ENCODE measurements at regions not wholly inside any gene's neighbourhood (a gene's known extent, or its start where the extent isn't known, plus 50 kb on each side); places are given as distances from the start of the nearest gene placed in this dataset.

DNA sequence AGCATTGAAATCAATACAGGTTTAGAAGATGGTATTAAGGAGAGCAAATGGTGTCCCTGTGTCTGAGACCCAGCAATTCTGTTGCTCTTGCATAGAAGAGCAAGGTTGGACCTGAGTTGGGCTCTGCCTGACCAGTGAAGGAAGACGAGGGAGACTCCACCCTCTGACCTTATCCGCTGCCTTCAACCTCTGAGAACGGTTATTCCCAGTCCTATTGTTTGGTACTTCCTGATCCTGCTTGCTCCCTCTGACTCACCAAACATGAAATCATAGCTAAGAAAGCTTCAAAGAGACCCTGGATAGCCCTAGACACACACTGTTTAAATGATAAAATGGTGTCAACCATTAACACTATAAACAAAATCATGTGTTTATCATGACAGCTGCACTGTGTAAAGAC is 218.5 kb downstream of the PLK2 start:
- H3K36me3 ChIP-seq (ENCODE audit: insufficient read depth, low read length) = no peaks in the 10 kb centered on the region
- no peaks in the 10 kb centered on the region for H3K9me3 ChIP-seq (ENCODE audit: control insufficient read depth, insufficient read depth, low read length)
- H3K9ac ChIP-seq (ENCODE audit: low read depth, low read length) = no peak overlapping the region
- H3K4me1 ChIP-seq (ENCODE audit: insufficient read depth, low read length) = 0 out of 2 replicates have a peak, but pooled peaks cover 3% of the 10 kb centered on the region

DNA sequence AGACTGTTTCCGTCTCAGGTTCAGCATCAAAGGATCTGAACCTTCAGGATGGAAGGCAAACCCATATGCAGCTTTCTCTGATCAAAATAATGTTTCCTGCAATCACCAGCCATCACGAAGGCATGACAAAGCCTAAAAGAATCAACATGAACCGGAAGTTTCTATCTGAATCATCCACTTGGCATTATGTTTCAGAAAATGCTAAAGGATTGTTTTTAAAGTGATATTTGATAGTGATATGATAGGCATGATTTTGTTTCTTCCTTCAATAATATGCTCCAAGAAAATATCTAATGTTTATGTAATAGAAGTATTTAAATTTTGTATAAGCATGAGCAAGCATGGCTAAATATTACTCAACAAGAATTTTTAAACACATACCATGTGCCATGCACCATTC is 219.6 kb downstream of the PLK2 start:
- no peaks in the 10 kb centered on the region for H3K9me3 ChIP-seq (ENCODE audit: control insufficient read depth, insufficient read depth, low read length)
- H3K36me3 ChIP-seq (ENCODE audit: insufficient read depth, low read length) = no peaks in the 10 kb centered on the region
- H3K9ac ChIP-seq (ENCODE audit: low read depth, low read length) = no peak overlapping the region
- H3K4me1 ChIP-seq (ENCODE audit: insufficient read depth, low read length) = 0 out of 2 replicates have a peak, but pooled peaks cover 3% of the 10 kb centered on the region

DNA sequence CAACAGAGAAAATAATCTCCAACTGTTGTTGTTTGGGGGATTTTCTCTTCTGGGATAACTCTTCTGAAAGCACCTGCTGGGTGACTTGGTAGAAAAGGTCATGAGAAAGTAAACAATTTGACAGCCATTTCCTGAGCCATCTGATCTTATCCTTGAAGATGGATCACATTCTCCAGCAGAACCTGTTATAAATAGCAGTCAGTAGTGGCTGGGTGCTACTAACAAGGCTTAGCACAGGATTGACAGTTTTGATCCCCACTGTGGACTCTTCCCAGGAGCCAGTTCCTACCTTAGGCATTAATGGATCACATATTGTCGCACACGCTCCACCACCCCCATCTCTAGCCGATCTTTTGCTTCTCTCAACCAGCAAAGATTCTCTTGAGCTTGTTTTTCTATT is 220.2 kb downstream of the PLK2 start:
- no peak overlapping the region for H3K9ac ChIP-seq (ENCODE audit: low read depth, low read length)
- H3K9me3 ChIP-seq (ENCODE audit: control insufficient read depth, insufficient read depth, low read length) = no peaks in the 10 kb centered on the region
- H3K4me1 ChIP-seq (ENCODE audit: insufficient read depth, low read length) = 0 out of 2 replicates have a peak, but pooled peaks cover 3% of the 10 kb centered on the region
- H3K36me3 ChIP-seq (ENCODE audit: insufficient read depth, low read length) = no peaks in the 10 kb centered on the region

DNA sequence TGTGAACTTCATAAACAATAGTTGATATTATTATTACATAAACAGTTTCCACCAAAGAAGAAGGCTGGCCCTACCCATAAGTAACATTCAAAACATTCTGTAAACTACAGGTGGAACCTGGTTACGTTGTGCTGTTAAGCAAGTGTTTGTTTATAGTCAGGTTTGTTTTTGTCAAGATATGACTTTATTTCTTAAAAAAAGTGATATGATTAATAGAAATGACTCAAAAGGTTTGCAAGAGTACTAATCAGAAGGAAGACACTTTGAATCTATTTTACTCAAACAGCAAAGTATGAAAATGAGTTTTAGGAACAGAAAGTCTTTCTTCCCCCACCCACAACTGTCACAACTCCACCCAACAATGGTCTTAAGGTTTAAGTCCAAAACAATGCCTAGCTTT is 220.8 kb downstream of the PLK2 start:
- Histone ChIP-seq H3K9me3 (ENCODE audit: control insufficient read depth, insufficient read depth, low read length) (no peaks in the 10 kb centered on the region), H3K9ac (ENCODE audit: low read depth, low read length) (no peak overlapping the region), H3K36me3 (ENCODE audit: insufficient read depth, low read length) (no peaks in the 10 kb centered on the region), H3K4me1 (ENCODE audit: insufficient read depth, low read length) (0 out of 2 replicates have a peak, but pooled peaks cover 3% of the 10 kb centered on the region)

DNA sequence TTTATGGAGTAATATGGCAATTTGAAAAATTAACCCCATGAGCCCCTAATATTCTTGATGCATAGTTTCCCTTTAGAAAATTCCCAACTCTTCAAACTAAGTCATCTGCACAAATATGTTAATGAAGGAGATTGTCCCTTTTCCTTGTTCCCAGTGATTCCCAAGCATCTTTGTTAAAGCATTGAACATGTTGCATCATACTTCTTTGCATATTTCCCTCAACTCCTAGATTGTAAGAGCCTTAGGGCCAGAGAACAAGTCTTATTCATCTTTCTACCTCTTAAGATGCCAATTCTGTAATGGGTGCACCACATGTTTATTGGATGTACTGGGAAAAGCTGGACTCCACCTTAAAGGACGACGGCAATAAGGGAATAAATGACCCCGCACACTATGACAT is 223.4 kb downstream of the PLK2 start:
- Histone ChIP-seq H3K9ac (ENCODE audit: low read depth, low read length) (no peak overlapping the region), H3K9me3 (ENCODE audit: control insufficient read depth, insufficient read depth, low read length) (no peaks in the 10 kb centered on the region), H3K4me1 (ENCODE audit: insufficient read depth, low read length) (no peaks in the 10 kb centered on the region), H3K36me3 (ENCODE audit: insufficient read depth, low read length) (no peaks in the 10 kb centered on the region)

DNA sequence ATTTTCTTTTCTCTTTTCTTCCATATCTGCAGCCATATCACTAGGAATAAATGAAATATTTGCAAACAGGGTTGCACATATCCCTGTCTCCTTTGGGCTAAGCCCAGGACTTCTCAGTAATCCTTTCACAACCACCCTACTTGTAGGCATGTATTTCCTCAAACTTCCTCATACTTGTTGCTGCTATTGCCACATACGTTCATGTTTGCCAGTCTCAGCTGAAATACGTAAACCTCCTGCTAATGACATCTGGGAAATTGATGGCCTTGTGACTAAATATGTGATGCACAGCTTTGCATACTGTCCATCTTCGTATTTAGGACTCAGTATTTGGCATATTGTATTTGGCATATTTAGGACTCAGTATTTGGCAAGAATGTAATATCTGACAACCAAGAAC is 224.6 kb downstream of the PLK2 start:
- Histone ChIP-seq H3K36me3 (ENCODE audit: insufficient read depth, low read length) (no peaks in the 10 kb centered on the region), H3K9ac (ENCODE audit: low read depth, low read length) (no peak overlapping the region), H3K4me1 (ENCODE audit: insufficient read depth, low read length) (no peaks in the 10 kb centered on the region), H3K9me3 (ENCODE audit: control insufficient read depth, insufficient read depth, low read length) (no peaks in the 10 kb centered on the region)

DNA sequence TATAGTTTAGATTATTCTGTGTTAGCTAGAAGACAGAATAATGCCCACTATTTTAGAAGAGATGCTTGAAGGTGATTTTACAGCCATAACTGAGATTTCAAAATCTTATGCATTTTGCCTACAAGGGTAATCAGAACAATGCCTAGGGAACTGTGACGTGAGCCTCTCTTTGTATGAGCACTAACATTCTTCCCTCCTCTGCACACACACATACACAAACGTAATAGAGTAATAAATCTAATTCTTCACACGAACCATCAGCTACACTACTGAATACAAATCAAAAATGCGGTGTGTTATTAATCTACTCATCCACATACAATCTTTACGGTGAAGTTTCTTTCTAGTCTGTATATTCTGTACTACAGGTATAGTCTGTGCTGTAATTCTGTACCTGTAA is 227.8 kb downstream of the PLK2 start:
- no peaks in the 10 kb centered on the region for H3K36me3 ChIP-seq (ENCODE audit: insufficient read depth, low read length)
- peaks cover 5% of the 10 kb centered on the region; the same call in 1 of the 2 replicates for H3K4me1 ChIP-seq (ENCODE audit: insufficient read depth, low read length)
- no peak overlapping the region for H3K9ac ChIP-seq (ENCODE audit: low read depth, low read length)
- H3K9me3 ChIP-seq (ENCODE audit: control insufficient read depth, insufficient read depth, low read length) = no peaks in the 10 kb centered on the region

DNA sequence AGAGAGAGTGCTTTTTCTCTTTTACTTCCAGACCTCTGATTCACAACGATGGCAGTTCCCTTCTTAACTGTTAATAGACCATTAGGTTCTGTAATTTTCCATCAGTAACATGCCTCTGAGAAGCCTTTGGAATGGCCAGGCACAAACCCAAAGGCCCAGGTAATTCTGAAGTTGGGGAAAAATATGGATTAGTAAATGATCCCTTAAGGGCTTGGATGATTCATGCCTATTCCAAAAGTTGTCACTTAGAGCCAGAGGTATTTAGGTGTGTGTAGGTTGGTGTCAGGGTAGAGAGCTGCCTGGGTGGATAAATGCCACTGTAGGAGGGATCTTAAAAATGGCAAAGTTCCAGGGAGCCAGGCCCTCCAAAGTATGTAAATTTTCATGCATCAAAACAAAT is 228.8 kb downstream of the PLK2 start:
- Histone ChIP-seq H3K9me3 (ENCODE audit: control insufficient read depth, insufficient read depth, low read length) (no peaks in the 10 kb centered on the region), H3K36me3 (ENCODE audit: insufficient read depth, low read length) (no peaks in the 10 kb centered on the region), H3K4me1 (ENCODE audit: insufficient read depth, low read length) (peaks cover 5% of the 10 kb centered on the region; the same call in 1 of the 2 replicates), H3K9ac (ENCODE audit: low read depth, low read length) (no peak overlapping the region)

DNA sequence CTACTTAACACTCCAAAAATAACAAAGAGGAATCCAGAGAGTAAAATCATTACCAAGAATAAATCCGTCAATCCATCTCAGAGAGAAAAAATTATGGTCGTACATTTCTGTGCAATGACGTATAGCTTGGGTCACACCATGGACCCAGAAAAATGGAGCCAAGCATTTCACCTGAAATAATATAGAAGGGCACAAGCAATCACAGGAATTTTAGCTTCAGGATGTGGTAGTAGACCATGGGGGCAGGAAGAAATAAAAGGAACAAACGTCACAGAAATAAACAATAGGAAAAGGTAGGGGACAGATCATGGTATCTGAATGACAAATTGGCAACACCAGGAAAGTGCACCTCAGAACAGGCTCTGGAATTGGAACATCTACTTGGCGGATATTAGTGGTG is 231.0 kb downstream of the PLK2 start:
- Histone ChIP-seq H3K4me1 (ENCODE audit: insufficient read depth, low read length) (peaks cover 5% of the 10 kb centered on the region; the same call in 1 of the 2 replicates), H3K9me3 (ENCODE audit: control insufficient read depth, insufficient read depth, low read length) (no peaks in the 10 kb centered on the region), H3K9ac (ENCODE audit: low read depth, low read length) (no peak overlapping the region), H3K36me3 (ENCODE audit: insufficient read depth, low read length) (no peaks in the 10 kb centered on the region)

DNA sequence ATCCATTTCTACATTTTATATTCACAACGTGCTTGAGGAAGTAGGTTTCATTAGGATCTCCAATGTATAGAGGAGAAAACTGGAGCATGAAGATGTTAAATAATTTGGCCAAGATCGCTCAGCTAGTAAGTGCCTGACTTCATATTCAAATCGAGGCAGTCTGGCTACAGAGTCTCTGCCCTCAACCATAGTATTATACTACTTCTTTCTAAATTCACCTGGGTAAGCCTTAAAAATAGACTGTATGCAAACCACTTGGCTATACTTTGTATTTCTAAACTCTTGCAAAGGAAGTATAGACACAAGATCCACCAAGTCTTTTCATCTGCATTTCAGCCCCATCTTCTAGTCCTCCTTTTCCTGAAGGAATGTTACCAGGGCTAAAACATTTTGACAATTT is 232.0 kb downstream of the PLK2 start:
- Histone ChIP-seq H3K36me3 (ENCODE audit: insufficient read depth, low read length) (no peaks in the 10 kb centered on the region), H3K9me3 (ENCODE audit: control insufficient read depth, insufficient read depth, low read length) (no peaks in the 10 kb centered on the region)

DNA sequence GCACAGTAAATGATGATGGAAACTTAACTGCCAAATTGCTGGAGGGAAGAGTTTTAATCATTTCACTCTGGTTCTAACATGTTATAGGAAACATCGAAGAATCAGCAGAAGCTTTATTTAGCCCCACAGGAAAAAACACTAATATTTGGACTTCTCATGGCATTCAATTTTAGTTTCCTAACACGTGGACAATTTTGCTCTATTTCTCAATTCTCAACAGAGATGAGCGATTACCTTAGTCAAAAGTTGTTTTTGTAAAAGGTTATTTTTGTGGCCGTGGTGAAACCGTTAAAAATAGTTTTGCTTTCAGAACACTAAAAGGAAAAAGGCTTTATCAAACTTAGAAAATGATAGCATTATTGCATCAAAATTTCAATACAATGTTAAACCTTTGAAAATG is 235.2 kb downstream of the PLK2 start:
- no peaks in the 10 kb centered on the region for H3K36me3 ChIP-seq (ENCODE audit: insufficient read depth, low read length)
- no peak overlapping the region for H3K9ac ChIP-seq (ENCODE audit: low read depth, low read length)
- H3K9me3 ChIP-seq (ENCODE audit: control insufficient read depth, insufficient read depth, low read length) = no peaks in the 10 kb centered on the region
- no peaks in the 10 kb centered on the region for H3K4me1 ChIP-seq (ENCODE audit: insufficient read depth, low read length)

More for the DNA sequence above, 232.0 kb downstream of the PLK2 start:
- no peak overlapping the region for H3K9ac ChIP-seq (ENCODE audit: low read depth, low read length)
- peaks cover 5% of the 10 kb centered on the region; the same call in 1 of the 2 replicates for H3K4me1 ChIP-seq (ENCODE audit: insufficient read depth, low read length)

DNA sequence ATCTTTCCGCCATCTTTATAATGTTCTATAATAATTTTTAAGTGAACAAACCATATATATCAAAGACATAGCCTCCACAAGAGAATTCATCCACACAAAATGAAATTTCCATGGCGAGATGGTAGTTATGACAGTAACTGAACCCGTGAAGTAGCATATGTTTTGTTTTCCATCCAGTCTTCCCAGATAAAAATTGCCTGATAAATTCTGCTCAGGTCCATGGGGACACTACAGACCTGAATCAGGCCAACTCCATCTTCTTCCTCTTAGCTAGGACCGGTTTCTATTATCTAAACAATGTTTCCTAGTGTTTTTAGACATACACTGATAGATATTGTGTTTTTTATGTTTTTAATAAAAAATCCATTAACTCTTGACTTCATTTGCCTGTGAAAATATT is 235.7 kb downstream of the PLK2 start:
- no peaks in the 10 kb centered on the region for H3K36me3 ChIP-seq (ENCODE audit: insufficient read depth, low read length)
- H3K9me3 ChIP-seq (ENCODE audit: control insufficient read depth, insufficient read depth, low read length) = no peaks in the 10 kb centered on the region
- H3K4me1 ChIP-seq (ENCODE audit: insufficient read depth, low read length) = no peaks in the 10 kb centered on the region
- no peak overlapping the region for H3K9ac ChIP-seq (ENCODE audit: low read depth, low read length)

DNA sequence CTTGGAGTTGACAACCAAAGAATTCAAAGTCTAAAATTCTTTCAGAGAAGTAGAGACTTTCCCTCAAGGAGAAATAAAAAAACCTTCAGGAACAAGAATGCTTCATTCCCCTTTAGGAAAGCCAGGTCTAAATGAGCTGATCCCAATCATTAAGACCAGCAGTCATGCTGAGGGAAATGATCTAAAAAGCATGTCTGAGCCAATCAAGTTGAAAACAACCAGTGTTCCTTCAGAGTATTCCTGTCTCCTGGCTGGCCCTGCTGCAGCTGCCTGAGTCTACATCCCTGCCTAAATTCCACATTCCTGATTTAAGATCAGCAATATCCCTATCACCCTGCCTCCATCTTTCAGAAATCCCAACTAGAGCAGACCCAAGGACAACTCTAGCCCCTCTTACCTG is 244.5 kb downstream of the PLK2 start:
- no peak overlapping the region for H3K9ac ChIP-seq (ENCODE audit: low read depth, low read length)
- no peaks in the 10 kb centered on the region for H3K4me1 ChIP-seq (ENCODE audit: insufficient read depth, low read length)
- H3K9me3 ChIP-seq (ENCODE audit: control insufficient read depth, insufficient read depth, low read length) = no peaks in the 10 kb centered on the region
- H3K36me3 ChIP-seq (ENCODE audit: insufficient read depth, low read length) = no peaks in the 10 kb centered on the region

DNA sequence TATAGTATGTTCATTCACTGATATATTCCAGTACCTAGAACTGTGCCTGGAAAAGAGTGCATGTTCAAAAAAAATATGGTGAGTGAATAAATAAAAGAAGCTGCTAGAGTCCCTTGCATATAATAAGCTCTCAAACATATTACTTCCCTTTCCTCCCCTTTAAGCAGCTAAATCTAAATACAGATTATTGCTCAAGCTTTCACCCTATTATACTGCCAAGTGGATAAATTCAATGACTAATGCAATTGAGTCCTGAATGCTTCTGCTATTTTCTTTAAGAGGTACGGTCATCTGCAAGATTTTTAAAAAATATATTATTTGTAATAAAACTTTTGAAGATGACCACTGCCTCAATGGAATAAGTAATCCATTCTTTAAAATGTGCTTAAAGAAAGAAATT is 248.4 kb downstream of the PLK2 start:
- no peaks in the 10 kb centered on the region for H3K36me3 ChIP-seq (ENCODE audit: insufficient read depth, low read length)
- H3K9me3 ChIP-seq (ENCODE audit: control insufficient read depth, insufficient read depth, low read length) = no peaks in the 10 kb centered on the region
- H3K4me1 ChIP-seq (ENCODE audit: insufficient read depth, low read length) = no peaks in the 10 kb centered on the region
- H3K9ac ChIP-seq (ENCODE audit: low read depth, low read length) = no peak overlapping the region

DNA sequence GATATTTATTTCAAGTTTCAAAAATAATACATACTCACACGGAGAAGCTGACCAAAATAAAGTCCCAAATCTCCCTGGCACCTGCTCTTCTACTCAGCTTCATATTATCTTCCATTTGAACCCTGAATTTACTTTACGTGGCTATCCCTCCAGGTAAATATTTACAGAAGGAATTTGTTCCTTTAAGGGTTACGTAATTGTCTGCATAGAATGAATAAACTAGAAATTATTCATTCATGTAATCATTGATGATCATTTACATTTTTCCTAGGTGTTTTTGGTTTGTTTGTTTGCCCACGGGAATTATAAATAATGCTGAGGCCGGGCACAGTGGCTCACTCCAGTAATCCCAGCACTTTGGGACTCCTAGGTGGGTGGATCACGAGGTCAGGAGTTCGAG is 251.2 kb downstream of the PLK2 start:
- no peaks in the 10 kb centered on the region for H3K4me1 ChIP-seq (ENCODE audit: insufficient read depth, low read length)
- no peaks in the 10 kb centered on the region for H3K9me3 ChIP-seq (ENCODE audit: control insufficient read depth, insufficient read depth, low read length)
- H3K9ac ChIP-seq (ENCODE audit: low read depth, low read length) = no peak overlapping the region
- H3K36me3 ChIP-seq (ENCODE audit: insufficient read depth, low read length) = no peaks in the 10 kb centered on the region

DNA sequence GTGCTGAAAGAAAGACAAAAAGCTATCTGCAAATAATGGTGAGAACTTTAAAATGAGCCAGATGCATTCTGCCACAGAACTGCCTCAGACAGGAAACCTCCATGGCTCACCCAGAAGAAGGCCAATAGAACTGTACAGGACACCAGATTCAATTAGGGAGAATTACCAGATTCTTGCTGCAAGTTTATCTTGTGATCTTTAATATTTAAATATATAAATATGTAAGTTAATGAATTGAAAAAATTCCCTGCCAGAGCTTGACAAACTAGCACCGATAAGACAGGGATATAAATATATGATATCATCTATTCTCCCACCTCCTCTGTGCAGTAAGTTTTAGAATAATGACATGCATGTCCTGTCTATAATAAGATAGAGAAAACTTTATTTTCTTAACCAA is 252.8 kb downstream of the PLK2 start:
- no peaks in the 10 kb centered on the region for H3K36me3 ChIP-seq (ENCODE audit: insufficient read depth, low read length)
- H3K9me3 ChIP-seq (ENCODE audit: control insufficient read depth, insufficient read depth, low read length) = no peaks in the 10 kb centered on the region
- H3K4me1 ChIP-seq (ENCODE audit: insufficient read depth, low read length) = no peaks in the 10 kb centered on the region
- H3K9ac ChIP-seq (ENCODE audit: low read depth, low read length) = no peak overlapping the region

Data from ES-I3 (cell line).